Activated naive CD4-positive, alpha-beta T cell treated with anti-CD3 and anti-CD28 coated beads for 36 hours (primary cell): ENCODE measurements at regions not wholly inside any gene's neighbourhood (a gene's known extent, or its start where the extent isn't known, plus 50 kb on each side); places are given as distances from the start of the nearest gene placed in this dataset.

ENCODE experiments used
- CTCF ChIA-PET: fragments of 350-600 bp; sonication (Branson Sonifier 250); formaldehyde crosslinking; loops from one replicate; lab custom pipeline; 2021; ENCODE audit warnings: antibody characterized with exemption; lab: Charles Lee
- DNase-seq: peaks from one replicate; pipeline ENCODE4 v3.0.0-alpha.2; 2020
- H3K27ac Mint-ChIP-seq: one replicate; pipeline ENCODE4 v1.8.0; 2021; ENCODE audit warnings: mild to moderate bottlenecking, mixed read lengths
- H3K27me3 Mint-ChIP-seq: one replicate; pipeline ENCODE4 v1.8.0; 2021; ENCODE audit warnings: low read depth, mixed read lengths
- H3K36me3 Mint-ChIP-seq: one replicate; pipeline ENCODE4 v1.8.0; 2021; ENCODE audit warnings: low read depth, mixed read lengths
- H3K4me1 Mint-ChIP-seq: one replicate; pipeline ENCODE4 v1.8.0; 2021; ENCODE audit warnings: low read depth, mixed read lengths
- H3K4me3 Mint-ChIP-seq: one replicate; pipeline ENCODE4 v1.8.0; 2021; ENCODE audit warnings: mild to moderate bottlenecking, moderate library complexity, mixed read lengths
- H3K9me3 Mint-ChIP-seq: one replicate; pipeline ENCODE4 v1.8.0; 2021; ENCODE audit warnings: mixed read lengths
- intact Hi-C: fragments of 100-400 bp; cut with micrococcal nuclease; formaldehyde crosslinking; loops from one replicate; pipeline ENCODE4 v1.15.1; 2023

DNA sequence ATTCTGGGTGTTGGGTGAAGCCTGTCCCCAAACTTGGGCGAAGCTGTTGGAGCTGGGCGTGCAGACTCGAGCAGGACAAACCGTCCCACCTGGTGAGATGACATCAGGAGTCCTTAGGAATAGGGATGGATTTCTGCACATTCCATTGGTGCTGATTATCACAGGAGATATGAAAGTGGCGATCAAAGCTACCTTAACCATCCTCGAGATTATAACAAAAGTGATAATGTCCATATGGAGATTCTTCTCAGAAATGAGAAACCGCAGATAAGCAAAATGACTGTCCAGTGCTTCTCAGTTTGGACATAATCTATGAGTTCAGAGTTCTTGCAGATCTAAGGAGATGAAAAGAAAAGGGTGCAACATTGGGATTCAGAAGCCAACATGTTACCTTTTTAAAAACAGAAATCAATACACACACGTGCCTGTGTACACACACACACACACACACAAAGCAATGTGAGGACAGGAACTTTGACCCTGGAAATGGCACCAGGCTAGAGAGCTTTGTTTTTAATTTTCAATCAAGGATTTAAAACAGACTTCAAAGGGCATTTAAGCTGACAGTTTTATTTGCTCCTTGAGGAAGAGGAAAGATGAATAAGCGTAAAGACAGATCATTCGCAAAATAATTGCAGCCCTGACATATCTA lies 165.4 kb downstream of the CD83 start:
- Mint-ChIP-seq H3K4me3 (no peak overlapping the region), H3K9me3 (no peaks in the 10 kb centered on the region), H3K27me3 (no peaks in the 10 kb centered on the region), H3K27ac (no peak overlapping the region), H3K4me1 (peaks cover 3% of the 10 kb centered on the region), H3K36me3 (no peaks in the 10 kb centered on the region)
- CTCF ChIA-PET, result interaction anchor here (0.7 kb wide), 1 partner anchor 71 kb away, joined by 3 read pairs; no protein-coding TSS in a partner anchor
- intact Hi-C loops, result no loop called here
- DNase-seq, result no peak

DNA sequence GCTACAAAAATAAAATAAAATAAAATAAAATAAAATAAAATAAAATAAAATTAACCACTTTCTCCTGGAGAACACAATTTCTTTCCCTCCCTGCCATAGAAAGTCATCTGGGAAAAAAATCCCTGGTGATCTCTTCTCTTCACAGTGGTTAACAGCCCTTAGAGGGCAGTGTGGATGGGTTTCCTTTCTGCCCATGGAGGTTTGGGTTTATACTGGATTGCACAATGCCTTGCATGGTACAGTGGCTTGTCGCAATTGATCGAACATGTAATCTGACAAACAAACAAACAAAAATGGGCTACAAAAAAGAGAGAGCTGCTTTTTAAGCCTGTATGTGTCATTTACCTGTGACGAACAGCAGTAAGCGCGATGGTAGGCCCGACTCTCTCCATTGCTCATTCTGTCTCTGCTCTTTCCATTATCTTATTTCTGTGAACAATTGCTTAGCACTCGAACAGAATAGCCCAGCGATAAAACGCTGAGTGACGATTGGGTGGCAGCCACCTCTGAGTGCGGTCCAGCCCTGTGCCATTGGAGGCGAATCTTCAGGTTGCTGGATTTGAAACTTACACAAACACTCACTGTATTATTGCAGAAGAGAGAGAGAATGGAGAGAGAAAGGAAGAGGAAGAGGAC lies 166.1 kb downstream of the CD83 start:
- H3K36me3 Mint-ChIP-seq, result no peaks in the 10 kb centered on the region
- intact Hi-C loops, result no loop called here
- no peaks in the 10 kb centered on the region for H3K27me3 Mint-ChIP-seq
- CTCF ChIA-PET, result interaction anchor here (0.7 kb wide), 1 partner anchor 72 kb away, joined by 3 read pairs; no protein-coding TSS in a partner anchor
- no peak overlapping the region for H3K27ac Mint-ChIP-seq
- no peak for DNase-seq
- H3K4me1 Mint-ChIP-seq, result no peaks in the 10 kb centered on the region
- no peak overlapping the region for H3K4me3 Mint-ChIP-seq
- no peaks in the 10 kb centered on the region for H3K9me3 Mint-ChIP-seq

DNA sequence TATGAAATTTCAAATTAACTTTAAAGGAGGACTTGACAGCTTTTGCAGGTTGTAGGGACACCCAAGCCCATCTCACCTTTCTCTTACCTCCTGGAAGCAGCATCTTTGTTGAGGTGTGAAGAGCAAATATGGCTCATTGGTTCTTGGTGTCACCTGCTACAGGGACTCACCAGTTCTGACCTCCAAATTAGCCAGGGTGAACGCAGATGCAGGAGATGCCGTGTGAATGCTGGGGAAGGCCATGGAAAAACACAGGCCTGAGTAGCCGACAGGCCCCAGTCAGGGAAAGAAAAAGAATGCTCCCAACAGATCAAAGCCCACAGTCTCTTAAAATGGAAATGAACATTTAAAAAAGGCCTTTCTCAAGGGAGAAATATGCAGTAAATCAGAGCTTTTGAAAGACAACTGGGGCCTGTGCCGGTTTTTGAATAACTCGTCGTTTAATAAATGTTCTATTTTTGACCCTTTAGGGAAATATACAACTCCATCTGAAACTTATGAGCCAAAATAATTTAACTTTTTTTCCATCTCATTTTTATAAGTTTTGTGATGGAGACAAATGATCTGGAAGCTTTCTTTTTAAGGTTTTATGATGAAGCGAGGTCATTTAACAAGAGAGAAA lies 167.5 kb downstream of the CD83 start:
- Mint-ChIP-seq H3K36me3 (no peaks in the 10 kb centered on the region), H3K27me3 (no peaks in the 10 kb centered on the region), H3K4me3 (no peak overlapping the region), H3K4me1 (peaks cover 6% of the 10 kb centered on the region), H3K9me3 (peaks cover 3% of the 10 kb centered on the region), H3K27ac (no peak overlapping the region)
- DNase-seq, result no peak
- intact Hi-C loops, result no loop called here
- CTCF ChIA-PET, result interaction anchor here (0.6 kb wide), 1 partner anchor 504 kb away, joined by 3 read pairs; no protein-coding TSS in a partner anchor

DNA sequence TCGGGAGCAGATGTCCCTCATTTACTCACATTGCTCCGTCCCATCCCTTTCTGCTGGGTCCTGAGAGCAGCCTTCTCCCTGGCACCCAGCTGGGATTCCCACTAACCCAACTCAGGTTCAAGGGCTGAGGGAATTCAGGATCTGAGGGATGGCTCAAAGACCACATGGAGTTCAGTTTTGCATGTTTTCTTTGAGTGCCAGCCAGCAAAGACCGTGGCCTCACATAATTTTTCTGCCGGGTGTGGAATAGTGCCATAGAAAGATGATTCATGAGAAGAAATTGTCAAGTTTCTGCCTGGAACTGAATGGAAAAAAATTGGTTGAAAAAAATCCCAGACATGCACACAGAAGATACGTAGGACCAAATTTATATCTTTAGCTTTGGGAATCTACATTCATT lies 168.6 kb downstream of the CD83 start:
- no peaks in the 10 kb centered on the region for H3K36me3 Mint-ChIP-seq
- H3K4me3 Mint-ChIP-seq, result no peak overlapping the region
- CTCF ChIA-PET, result no interaction called here

DNA sequence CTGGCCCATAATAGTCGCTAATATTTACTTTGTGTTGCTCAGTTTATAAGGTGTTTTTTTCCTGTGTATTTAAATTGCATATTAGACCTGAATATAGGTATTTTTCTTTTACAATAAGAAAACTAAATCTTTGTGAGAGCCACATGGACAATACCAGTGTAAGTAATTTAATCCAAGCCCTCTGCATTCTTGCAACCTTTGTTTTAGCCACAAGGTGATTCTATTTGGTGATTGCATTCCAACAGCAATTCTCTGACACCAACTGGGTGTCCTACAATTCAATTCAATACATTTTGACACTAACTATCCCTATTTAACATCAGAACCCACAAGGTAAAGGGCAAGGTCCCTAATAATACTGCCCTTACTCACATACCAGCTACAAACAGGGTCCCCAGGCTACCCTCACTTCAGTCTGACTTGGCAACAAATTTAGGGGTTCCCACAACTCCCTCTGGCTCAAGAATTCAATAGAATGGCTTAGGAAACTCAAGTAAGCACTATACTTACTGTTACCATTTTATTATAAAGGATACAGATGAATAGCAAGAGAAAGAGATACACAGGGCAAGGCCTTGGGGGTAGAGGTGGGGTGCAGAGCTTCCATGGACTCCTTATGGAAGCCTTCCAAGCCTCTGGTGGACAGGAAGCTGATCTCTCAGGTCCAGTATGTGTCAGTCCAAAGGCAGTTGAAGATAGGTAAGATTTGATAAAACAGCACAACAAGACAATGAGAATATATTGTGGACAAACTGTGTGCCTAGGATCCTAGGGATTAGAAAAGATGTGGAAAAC lies 169.3 kb downstream of the CD83 start:
- CTCF ChIA-PET, result no interaction called here
- peaks cover 12% of the 10 kb centered on the region for H3K4me1 Mint-ChIP-seq
- H3K36me3 Mint-ChIP-seq, result no peaks in the 10 kb centered on the region
- H3K4me3 Mint-ChIP-seq, result no peak overlapping the region
- H3K27ac Mint-ChIP-seq, result no peak overlapping the region
- peaks cover 3% of the 10 kb centered on the region for H3K9me3 Mint-ChIP-seq
- DNase-seq, result no peak
- intact Hi-C loops, result no loop called here
- H3K27me3 Mint-ChIP-seq, result no peaks in the 10 kb centered on the region

More for the DNA sequence above, 168.6 kb downstream of the CD83 start:
- no peaks in the 10 kb centered on the region for H3K27me3 Mint-ChIP-seq
- intact Hi-C loops, result no loop called here
- no peak for DNase-seq
- no peak overlapping the region for H3K27ac Mint-ChIP-seq
- H3K9me3 Mint-ChIP-seq, result peaks cover 3% of the 10 kb centered on the region
- H3K4me1 Mint-ChIP-seq, result peaks cover 12% of the 10 kb centered on the region

DNA sequence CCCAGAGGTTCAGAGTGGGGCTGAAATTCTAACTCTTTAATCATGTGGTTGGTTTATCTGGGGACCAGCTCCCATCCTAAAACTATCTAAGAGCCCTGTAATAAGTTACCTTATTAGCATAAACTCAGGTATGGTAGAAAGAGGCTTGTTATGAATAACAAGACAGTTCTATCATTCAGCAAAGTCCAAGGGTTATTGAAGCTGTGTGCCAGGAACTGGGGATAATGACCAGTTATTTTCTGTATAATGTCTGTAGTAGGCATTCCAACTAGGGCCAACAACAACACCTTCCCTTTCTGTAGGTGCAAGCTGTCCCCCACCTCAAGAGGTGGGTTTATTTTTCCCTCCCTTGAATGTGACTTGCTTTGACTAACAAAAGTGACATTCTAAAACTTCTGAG lies 170.1 kb downstream of the CD83 start:
- Mint-ChIP-seq H3K27me3 (no peaks in the 10 kb centered on the region), H3K36me3 (no peaks in the 10 kb centered on the region), H3K9me3 (peaks cover 3% of the 10 kb centered on the region), H3K4me3 (no peak overlapping the region), H3K27ac (no peak overlapping the region), H3K4me1 (peaks cover 12% of the 10 kb centered on the region)
- no peak for DNase-seq
- CTCF ChIA-PET, result interaction anchor here (0.6 kb wide), 1 partner anchor 971 kb away, joined by 5 read pairs; no protein-coding TSS in a partner anchor
- intact Hi-C loops, result no loop called here

DNA sequence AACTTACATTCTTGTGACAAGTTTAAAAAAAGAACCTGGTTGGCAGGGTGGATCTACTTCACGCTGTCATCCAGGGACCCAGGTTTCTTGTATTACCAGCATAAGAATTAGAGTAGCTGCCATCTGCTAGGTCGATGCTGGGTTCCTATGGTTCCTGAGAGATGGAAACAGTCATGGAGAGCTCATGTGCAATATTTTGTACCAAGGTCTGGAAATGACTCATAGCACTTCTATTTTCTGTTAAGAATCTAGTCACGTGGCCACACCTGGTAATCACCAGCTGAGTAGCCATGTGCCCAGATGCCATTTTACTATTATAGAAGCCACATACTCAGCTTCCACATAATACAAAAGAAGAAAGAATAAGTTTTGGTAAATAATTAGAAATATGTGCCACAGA lies 171.3 kb downstream of the CD83 start:
- intact Hi-C loops, result no loop called here

DNA sequence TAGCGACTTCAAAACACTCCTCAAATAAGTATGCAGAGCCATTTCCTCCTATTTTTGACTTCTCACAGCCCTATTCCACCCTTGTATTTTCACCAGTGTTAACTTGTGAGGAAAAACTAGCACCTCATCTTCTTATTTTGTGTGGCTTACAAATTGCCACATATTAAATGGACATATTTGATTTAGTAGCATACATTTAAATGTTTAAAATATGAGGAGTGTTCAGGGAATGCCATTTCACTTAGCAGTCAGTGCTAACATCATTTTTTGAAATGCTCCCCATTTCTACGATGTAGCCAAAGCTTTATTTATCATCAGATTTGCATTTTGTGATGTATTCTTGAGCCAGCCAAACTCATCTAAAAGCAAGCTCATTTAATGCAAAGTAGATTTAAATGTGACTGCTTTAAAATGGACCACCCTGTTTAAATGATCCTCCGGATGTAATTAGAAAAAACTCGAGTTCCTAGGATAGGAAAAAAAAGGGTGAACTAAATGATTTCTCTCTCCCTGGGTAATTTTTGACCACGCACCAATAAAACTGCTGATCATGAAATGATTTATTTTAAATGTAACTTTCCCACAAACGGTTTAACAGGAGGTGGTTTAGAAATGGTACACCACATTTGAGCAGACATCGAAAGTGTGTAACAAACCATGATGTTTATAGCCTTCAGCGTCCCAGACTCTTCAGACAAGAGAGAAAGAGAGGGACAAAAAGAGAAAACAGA lies 172.6 kb downstream of the CD83 start:
- intact Hi-C loops, result no loop called here
- no peak overlapping the region for H3K27ac Mint-ChIP-seq
- H3K36me3 Mint-ChIP-seq, result no peaks in the 10 kb centered on the region
- CTCF ChIA-PET, result interaction anchor here (0.6 kb wide), 2 partner anchors 175 to 1291 kb away, joined by 3 to 4 read pairs; no protein-coding TSS in a partner anchor
- no peak for DNase-seq
- H3K27me3 Mint-ChIP-seq, result no peaks in the 10 kb centered on the region
- no peak overlapping the region for H3K4me3 Mint-ChIP-seq
- peaks cover 12% of the 10 kb centered on the region for H3K4me1 Mint-ChIP-seq
- H3K9me3 Mint-ChIP-seq, result peaks cover 3% of the 10 kb centered on the region

More for the DNA sequence above, 171.3 kb downstream of the CD83 start:
- no peak overlapping the region for H3K4me3 Mint-ChIP-seq
- no peaks in the 10 kb centered on the region for H3K36me3 Mint-ChIP-seq
- peaks cover 12% of the 10 kb centered on the region for H3K4me1 Mint-ChIP-seq
- no peaks in the 10 kb centered on the region for H3K27me3 Mint-ChIP-seq
- H3K9me3 Mint-ChIP-seq, result peaks cover 3% of the 10 kb centered on the region
- DNase-seq, result no peak
- H3K27ac Mint-ChIP-seq, result no peak overlapping the region
- CTCF ChIA-PET, result no interaction called here

DNA sequence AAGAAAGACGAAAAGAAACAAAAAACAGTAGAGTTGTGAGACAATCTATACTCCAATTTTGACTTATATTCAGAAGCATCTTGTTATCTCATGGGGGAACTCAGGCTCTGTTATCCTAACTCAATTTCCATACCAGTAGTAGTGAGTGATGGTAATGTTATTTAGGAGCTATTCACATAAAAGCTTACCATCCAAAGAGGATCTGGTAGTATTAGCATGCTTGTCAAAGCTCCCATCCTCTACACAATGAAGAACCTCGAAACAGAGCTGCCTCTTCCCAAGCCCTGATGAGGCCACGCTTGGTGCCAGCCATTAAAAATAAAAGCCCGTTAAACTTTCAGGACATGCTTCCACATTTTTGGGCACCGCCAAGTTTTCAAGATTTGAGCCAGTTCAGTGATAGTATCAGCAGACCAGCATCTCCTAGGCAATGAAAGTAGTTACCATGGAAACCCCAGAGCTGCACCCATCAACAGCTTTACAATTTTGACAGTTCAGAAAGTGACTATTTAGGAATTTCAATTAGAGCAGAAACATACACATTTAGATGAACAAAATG lies 173.3 kb downstream of the CD83 start:
- Mint-ChIP-seq H3K36me3 (no peaks in the 10 kb centered on the region), H3K27ac (no peak overlapping the region), H3K27me3 (no peaks in the 10 kb centered on the region), H3K4me1 (peaks cover 12% of the 10 kb centered on the region), H3K9me3 (peaks cover 3% of the 10 kb centered on the region), H3K4me3 (no peak overlapping the region)
- no peak for DNase-seq
- CTCF ChIA-PET, result interaction anchor here (1.3 kb wide), 1 partner anchor 26 kb away, joined by 5 read pairs; no protein-coding TSS in a partner anchor
- intact Hi-C loops, result no loop called here

DNA sequence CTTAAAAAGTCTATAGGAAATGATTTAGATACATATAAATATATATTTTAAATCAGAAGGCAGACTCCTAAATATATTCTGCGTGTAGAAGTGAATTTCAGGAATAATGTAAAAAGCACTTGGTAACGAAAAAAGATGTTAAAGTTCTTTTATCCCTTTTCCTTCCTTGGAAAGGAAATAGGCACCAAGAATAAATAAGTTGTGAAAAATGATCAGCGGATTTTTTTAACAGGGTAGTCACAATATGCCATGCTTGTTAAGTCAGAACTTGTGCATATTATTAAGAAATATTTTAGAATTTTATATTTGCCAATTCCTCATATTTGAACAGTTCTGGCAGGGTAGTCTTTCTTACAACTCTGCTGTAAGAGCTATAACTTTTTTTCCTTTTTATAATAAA lies 173.8 kb downstream of the CD83 start:
- H3K4me1 Mint-ChIP-seq, result peaks cover 12% of the 10 kb centered on the region
- CTCF ChIA-PET, result interaction anchor here (1.3 kb wide), 1 partner anchor 26 kb away, joined by 5 read pairs; no protein-coding TSS in a partner anchor

DNA sequence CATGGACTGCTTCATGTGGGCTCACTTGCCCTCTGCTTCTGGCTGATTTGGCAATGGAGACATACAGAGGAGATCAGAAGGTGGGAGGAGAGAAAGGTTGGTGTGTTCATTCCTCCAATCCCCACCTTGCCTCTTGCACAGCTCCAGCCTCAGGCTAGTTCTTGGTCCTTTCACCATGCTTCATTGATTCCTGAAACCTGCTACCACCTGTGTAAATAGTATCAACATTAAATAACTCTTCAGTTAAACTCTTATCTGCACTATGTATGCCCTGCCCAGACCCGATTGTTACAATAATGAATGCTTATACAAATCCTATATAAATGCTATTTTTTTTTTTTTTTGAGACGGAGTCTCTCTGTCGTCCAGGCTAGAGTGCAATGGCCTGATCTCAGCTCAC lies 174.5 kb downstream of the CD83 start:
- no peaks in the 10 kb centered on the region for H3K36me3 Mint-ChIP-seq
- CTCF ChIA-PET, result interaction anchor here (1.3 kb wide), 1 partner anchor 25 kb away, joined by 5 read pairs; no protein-coding TSS in a partner anchor
- H3K9me3 Mint-ChIP-seq, result peaks cover 3% of the 10 kb centered on the region
- peaks cover 12% of the 10 kb centered on the region for H3K4me1 Mint-ChIP-seq
- no peaks in the 10 kb centered on the region for H3K27me3 Mint-ChIP-seq
- DNase-seq, result no peak
- intact Hi-C loops, result no loop called here
- H3K27ac Mint-ChIP-seq, result no peak overlapping the region
- H3K4me3 Mint-ChIP-seq, result no peak overlapping the region

More for the DNA sequence above, 173.8 kb downstream of the CD83 start:
- intact Hi-C loops, result no loop called here
- Mint-ChIP-seq H3K9me3 (peaks cover 3% of the 10 kb centered on the region), H3K27ac (no peak overlapping the region), H3K27me3 (no peaks in the 10 kb centered on the region), H3K36me3 (no peaks in the 10 kb centered on the region), H3K4me3 (no peak overlapping the region)
- no peak for DNase-seq
